H1 (cell line): ENCODE measurements at regions not wholly inside any gene's neighbourhood (a gene's known extent, or its start where the extent isn't known, plus 50 kb on each side); places are given as distances from the start of the nearest gene placed in this dataset.

ENCODE experiments used
- CTCF ChIP-seq, 3 experiments: IDR thresholded peaks; 1 replicate in 2 of 3; 2 replicates in 1 of 3; pipeline versions ENCODE4 v1.5.1 to v1.6.1; 2011; ENCODE audit warnings: low read length in 3 of 3, mild to moderate bottlenecking in 3 of 3, inconsistent platforms in 2 of 3, low read depth in 1 of 3, moderate library complexity in 1 of 3; ENCODE audit not compliant: insufficient read depth in 1 of 3; ENCODE audit errors: control extremely low read depth in 1 of 3
- POLR2A ChIP-seq, 2 experiments: IDR thresholded peaks; 1 replicate in 1 of 2; 2 replicates in 1 of 2; pipeline ENCODE4 v1.6.1; 2011; ENCODE audit warnings: low read depth in 2 of 2, low read length in 2 of 2, mild to moderate bottlenecking in 2 of 2; ENCODE audit errors: control extremely low read depth in 1 of 2

- TF ChIP-seq CTCF (IDR thresholded peaks at IDR 0.05; ENCODE audit: control extremely low read depth in 1 of 3, insufficient read depth in 1 of 3, low read depth in 1 of 3, low read length in 3 of 3) (no peak), POLR2A (IDR thresholded peaks at IDR 0.05; ENCODE audit: control extremely low read depth in 1 of 2, low read depth in 2 of 2, low read length in 2 of 2) (no peak)
Measured at GRCh38 chr11:127568891-127569290, 568.3 kb upstream of the KIRREL3 start.
